H1 (cell line): ENCODE measurements at regions not wholly inside any gene's neighbourhood (a gene's known extent, or its start where the extent isn't known, plus 50 kb on each side); places are given as distances from the start of the nearest gene placed in this dataset.

Experiments used
- CTCF ChIA-PET: fragments of 300-600 bp; sonication (Branson Sonifier 250); formaldehyde crosslinking; loops from one replicate; lab custom pipeline; 2021; ENCODE audit not compliant: partially characterized antibody; lab: Charles Lee
- POLR2A ChIA-PET: fragments of 300-600 bp; sonication (Branson Sonifier 250); formaldehyde crosslinking; loops from one replicate; lab custom pipeline; 2021; ENCODE audit warnings: inconsistent platforms; ENCODE audit not compliant: partially characterized antibody; lab: Charles Lee
- DNase-seq, 2 experiments: peaks; one replicate each; pipeline versions ENCODE4 v3.0.0 to v3.0.0-alpha.2; 2010 to 2022; ENCODE audit warnings: low spot score in 2 of 2, low read depth in 1 of 2, mixed read lengths in 1 of 2
- FAIRE-seq: peaks from 2 replicates; lab custom pipeline; 2011; peaks lifted over from hg19 to GRCh38; lab: Jason Lieb, UNC
- H2AFZ ChIP-seq: 2 replicates; pipeline ENCODE4 v1.8.1; 2012; ENCODE audit warnings: low read length, inconsistent platforms
- H2AK5ac ChIP-seq: 2 replicates; pipeline ENCODE4 v1.6.1; 2013; ENCODE audit warnings: low read depth, low read length
- H2BK120ac ChIP-seq: replicated peaks from 2 replicates; pipeline ENCODE3; 2013; ENCODE audit warnings: low read depth, low read length, inconsistent platforms
- H2BK12ac ChIP-seq: 2 replicates; pipeline ENCODE4 v1.6.1; 2013; ENCODE audit warnings: low read depth, low read length
- H2BK15ac ChIP-seq: 2 replicates; pipeline ENCODE4 v1.6.1; 2013; ENCODE audit warnings: low read length
- H2BK20ac ChIP-seq: 2 replicates; pipeline ENCODE4 v1.6.1; 2013; ENCODE audit warnings: low read length
- H2BK5ac ChIP-seq: 2 replicates; pipeline ENCODE4 v1.6.1; 2013; ENCODE audit warnings: low read depth, low read length
- H3K14ac ChIP-seq: 2 replicates; pipeline ENCODE4 v1.6.1; 2013; ENCODE audit warnings: inconsistent platforms; ENCODE audit not compliant: insufficient read length
- H3K18ac ChIP-seq: 2 replicates; pipeline ENCODE4 v1.6.1; 2013; ENCODE audit warnings: low read length; ENCODE audit errors: extremely low read depth
- H3K23ac ChIP-seq: 2 replicates; pipeline ENCODE4 v1.6.1; 2013; ENCODE audit warnings: inconsistent platforms; ENCODE audit not compliant: insufficient read length
- H3K23me2 ChIP-seq: 2 replicates; pipeline ENCODE4 v1.6.1; 2013; ENCODE audit warnings: low read depth, low read length
- H3K27ac ChIP-seq: 2 replicates; pipeline ENCODE4 v1.6.1; 2011; ENCODE audit warnings: low read depth, low read length, inconsistent platforms
- H3K27me3 ChIP-seq, 4 experiments: replicated peaks in 1 of 4; 1 replicate in 1 of 4; 2 replicates in 3 of 4; pipeline versions ENCODE4 v1.6.1 to v1.8.1; 2011 to 2013; ENCODE audit warnings: low read length in 3 of 4, mild to moderate bottlenecking in 3 of 4, inconsistent platforms in 2 of 4, mixed read lengths in 2 of 4, moderate library complexity in 1 of 4; ENCODE audit not compliant: control insufficient read depth in 3 of 4, insufficient read depth in 3 of 4; ENCODE audit errors: extremely low read depth in 1 of 4
- H3K36me3 ChIP-seq, 4 experiments: 2 replicates each; pipeline versions ENCODE4 v1.6.1 to v1.8.1; 2011 to 2013; ENCODE audit warnings: mild to moderate bottlenecking in 4 of 4, low read length in 3 of 4, moderate library complexity in 2 of 4, control low read depth in 1 of 4, inconsistent platforms in 1 of 4; ENCODE audit not compliant: insufficient read depth in 4 of 4, control insufficient read depth in 2 of 4
- H3K4ac ChIP-seq: replicated peaks from 2 replicates; pipeline ENCODE3; 2013; ENCODE audit warnings: low read length, low read depth, mixed read lengths, inconsistent platforms; ENCODE audit not compliant: insufficient read length
- H3K4me1 ChIP-seq, 4 experiments: replicated peaks in 1 of 4; 1 replicate in 1 of 4; 2 replicates in 3 of 4; pipeline versions ENCODE4 v1.6.1 to v1.8.1; 2011 to 2013; ENCODE audit warnings: low read length in 3 of 4, inconsistent platforms in 2 of 4, mixed read lengths in 1 of 4; ENCODE audit not compliant: insufficient read depth in 4 of 4, control insufficient read depth in 3 of 4
- H3K4me2 ChIP-seq, 2 experiments: 2 replicates each; pipeline versions ENCODE4 v1.6.1 to v1.8.1; 2011 to 2013; ENCODE audit warnings: low read depth in 2 of 2, low read length in 2 of 2, control low read depth in 1 of 2, inconsistent platforms in 1 of 2, mild to moderate bottlenecking in 1 of 2; ENCODE audit not compliant: insufficient read depth in 1 of 2
- H3K4me3 ChIP-seq, 4 experiments: fragments of 200-600, 300-600 bp in 1 of 4; sonication (generic), shearing (Covaris generic), sonication (Bioruptor Twin) in 1 of 4; 2 replicates each; pipeline versions ENCODE4 v1.5.1 to v1.8.1; 2011 to 2016; ENCODE audit warnings: low read length in 4 of 4, low read depth in 3 of 4, control low read depth in 2 of 4, inconsistent platforms in 2 of 4, mild to moderate bottlenecking in 2 of 4, mixed read lengths in 1 of 4, moderate library complexity in 1 of 4; ENCODE audit not compliant: insufficient read depth in 2 of 4; ENCODE audit errors: extremely low read depth in 1 of 4
- H3K56ac ChIP-seq: replicated peaks from 2 replicates; pipeline ENCODE3; 2013; ENCODE audit warnings: low read depth, mild to moderate bottlenecking, mixed read lengths, low read length, inconsistent platforms; ENCODE audit not compliant: insufficient read length
- H3K79me1 ChIP-seq: 2 replicates; pipeline ENCODE4 v1.6.1; 2013; ENCODE audit warnings: low read depth, low read length, control low read depth
- H3K79me2 ChIP-seq, 2 experiments: 2 replicates each; pipeline versions ENCODE4 v1.6.1 to v1.8.1; 2012 to 2013; ENCODE audit warnings: low read length in 2 of 2, mild to moderate bottlenecking in 2 of 2, inconsistent platforms in 1 of 2; ENCODE audit not compliant: insufficient read depth in 2 of 2, control insufficient read depth in 1 of 2
- H3K9ac ChIP-seq, 4 experiments: replicated peaks in 1 of 4; 1 replicate in 1 of 4; 2 replicates in 3 of 4; pipeline versions ENCODE4 v1.6.1 to v1.8.1; 2011 to 2013; ENCODE audit warnings: low read depth in 3 of 4, low read length in 3 of 4, control low read depth in 2 of 4, mild to moderate bottlenecking in 2 of 4, moderate library complexity in 2 of 4, inconsistent platforms in 1 of 4; ENCODE audit errors: extremely low read depth in 1 of 4
- H3K9me3 ChIP-seq, 2 experiments: 2 replicates each; pipeline versions ENCODE4 v1.6.1 to v1.8.1; 2012 to 2013; ENCODE audit warnings: mild to moderate bottlenecking in 2 of 2, moderate library complexity in 2 of 2, control low read depth in 1 of 2, inconsistent platforms in 1 of 2, low read depth in 1 of 2, low read length in 1 of 2, mixed read lengths in 1 of 2; ENCODE audit not compliant: insufficient read depth in 2 of 2
- H4K20me1 ChIP-seq, 2 experiments: replicated peaks in 1 of 2; 2 replicates each; pipeline versions ENCODE3 to v1.8.1; 2011 to 2013; ENCODE audit warnings: inconsistent platforms in 2 of 2, low read length in 2 of 2, mild to moderate bottlenecking in 1 of 2; ENCODE audit not compliant: insufficient read depth in 2 of 2, control insufficient read depth in 1 of 2
- H4K5ac ChIP-seq: 2 replicates; pipeline ENCODE4 v1.6.1; 2013; ENCODE audit warnings: low read length, low read depth, mixed read lengths, inconsistent platforms; ENCODE audit not compliant: insufficient read length
- H4K8ac ChIP-seq: 2 replicates; pipeline ENCODE4 v1.8.0; 2013; ENCODE audit warnings: mild to moderate bottlenecking, moderate library complexity, low read length, inconsistent platforms; ENCODE audit not compliant: insufficient read depth; ENCODE audit errors: extremely low read depth
- H4K91ac ChIP-seq: replicated peaks from 2 replicates; pipeline ENCODE3; 2013; ENCODE audit warnings: low read length, mixed read lengths, inconsistent platforms; ENCODE audit not compliant: insufficient read length
- ASH2L ChIP-seq: fragments of 200-600, 300-600 bp; sonication (generic); IDR thresholded peaks from one replicate; pipeline ENCODE4 v1.7.1; 2017; ENCODE audit warnings: low read length
- WGBS, 2 experiments: shearing (Covaris generic) in 1 of 2; methylation state at CpG; one replicate each; pipeline versions ENCODE4 v1.1.6 to v1.1.7; 2013 to 2015; ENCODE audit warnings: low lambda C conversion rate in 2 of 2, mixed read lengths in 2 of 2, inconsistent platforms in 1 of 2, low coverage in 1 of 2, missing lambda C conversion rate in 1 of 2; ENCODE audit not compliant: insufficient replicate concordance in 2 of 2, insufficient coverage in 1 of 2, insufficient read length in 1 of 2; ENCODE audit errors: extremely low coverage in 1 of 2, missing lambda C conversion rate in 1 of 2; 5-methylcytosine and 5-hydroxymethylcytosine counted together

DNA sequence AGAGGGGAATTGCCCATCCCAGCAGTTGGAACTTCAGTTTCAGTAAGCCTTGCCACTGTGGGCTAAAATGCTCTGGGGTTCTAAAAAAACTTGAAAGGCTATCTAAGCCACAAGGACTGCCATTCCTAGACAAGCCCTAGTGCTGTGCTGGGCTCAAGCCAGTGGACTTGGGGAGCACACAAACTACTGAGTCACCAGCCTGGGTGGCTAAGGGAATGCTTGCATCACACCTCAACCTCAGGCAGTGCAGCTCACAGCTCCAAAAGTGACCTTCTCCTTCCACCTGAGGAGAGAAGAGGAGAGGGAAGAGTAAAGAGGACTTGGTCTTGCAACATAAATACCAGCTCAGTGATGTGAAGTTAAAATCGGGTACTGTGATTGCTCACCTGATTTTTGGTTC, 116.7 kb upstream of the GLRA2 start:
- Histone ChIP-seq H3K79me2 (no peaks in the 10 kb centered on the region), H2BK20ac (no peak overlapping the region), H3K4me2 (no peak overlapping the region), H4K20me1 (no peaks in the 10 kb centered on the region), H2AFZ (no peak overlapping the region), H2BK120ac (no peak overlapping the region), H2AK5ac (no peak overlapping the region), H3K18ac (no peak overlapping the region), H3K4ac (no peak overlapping the region), H3K23ac (no peak overlapping the region), H3K56ac (no peak overlapping the region), H3K27me3 (no peaks in the 10 kb centered on the region), H3K27ac (no peak overlapping the region), H3K4me3 (no peak overlapping the region), H2BK5ac (no peak overlapping the region), H2BK12ac (no peak overlapping the region), H3K23me2 (no peaks in the 10 kb centered on the region), H4K8ac (no peak overlapping the region), H3K36me3 (no peaks in the 10 kb centered on the region), H3K4me1 (no peaks in the 10 kb centered on the region), H3K14ac (no peak overlapping the region), H2BK15ac (no peak overlapping the region), H3K9ac (no peak overlapping the region), H4K91ac (no peak overlapping the region), H3K9me3 (no peaks in the 10 kb centered on the region), H3K79me1 (no peaks in the 10 kb centered on the region), H4K5ac (no peak overlapping the region)
- WGBS, 2 experiments = no CpG with 5 or more reads among the region's 1 CpG
- DNase-seq (no peak), FAIRE-seq (no peak)
- no peak for TF ChIP-seq ASH2L
- ChIA-PET POLR2A (no interaction called here), CTCF (no interaction called here)
